ENCODE measurements at regions not wholly inside any gene's neighbourhood (a gene's known extent, or its start where the extent isn't known, plus 50 kb on each side); places are given as distances from the start of the nearest gene placed in this dataset.
A peak's percentile ranks its signal among the peaks of the same experiment; 100 is the strongest.

- TF ChIP-seq CTCF (IDR thresholded peaks at IDR 0.05; ENCODE audit: insufficient read depth, low read length, poor library complexity, severe bottlenecking): no peak
- Histone ChIP-seq H3K27me3 (replicated peaks; ENCODE audit: control insufficient read depth, insufficient read depth, low read length) (no peaks in the 10 kb centered on the region), H3K36me3 (ENCODE audit: control insufficient read depth, insufficient read depth, low read length) (no peaks in the 10 kb centered on the region), H3K4me3 (replicated peaks; ENCODE audit: low read depth, low read length) (no peak overlapping the region)
- no peak for DNase-seq (ENCODE audit: extremely low read depth, insufficient read length)
Measured at GRCh38 chr5:143566139-143566538, 162.7 kb upstream of the NR3C1 start.

DNA sequence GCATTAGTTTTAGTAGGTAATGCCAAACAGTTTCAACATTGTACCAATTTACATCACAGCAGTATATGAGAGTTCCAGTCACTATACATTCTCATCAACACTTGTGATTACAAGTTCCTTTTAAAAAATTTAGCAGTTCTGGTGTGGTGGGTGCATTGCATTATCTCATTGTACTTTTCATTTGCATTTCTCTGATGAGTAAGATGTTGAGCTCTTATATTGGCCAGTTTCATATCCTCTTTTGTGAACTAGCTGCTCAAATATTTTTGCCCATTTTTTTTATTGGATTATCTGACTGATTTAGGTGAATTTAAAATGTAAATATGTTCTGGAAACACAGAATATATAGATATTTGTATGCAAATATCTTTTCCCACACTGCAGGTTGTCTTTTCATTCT, 160.9 kb upstream of the NR3C1 start:
- Histone ChIP-seq H3K27me3 (replicated peaks; ENCODE audit: control insufficient read depth, insufficient read depth, low read length) (no peaks in the 10 kb centered on the region), H3K4me3 (replicated peaks; ENCODE audit: low read depth, low read length) (no peak overlapping the region), H3K36me3 (ENCODE audit: control insufficient read depth, insufficient read depth, low read length) (no peaks in the 10 kb centered on the region)
- DNase-seq (ENCODE audit: extremely low read depth, insufficient read length): peak; percentile 68
- TF ChIP-seq CTCF (IDR thresholded peaks at IDR 0.05; ENCODE audit: insufficient read depth, low read length, poor library complexity, severe bottlenecking): no peak

- no peak overlapping the region for H3K4me3 ChIP-seq (replicated peaks; ENCODE audit: low read depth, low read length)
- H3K27me3 ChIP-seq (replicated peaks; ENCODE audit: control insufficient read depth, insufficient read depth, low read length): no peaks in the 10 kb centered on the region
- DNase-seq (ENCODE audit: extremely low read depth, insufficient read length): no peak
- no peak for TF ChIP-seq CTCF (IDR thresholded peaks at IDR 0.05; ENCODE audit: insufficient read depth, low read length, poor library complexity, severe bottlenecking)
- no peaks in the 10 kb centered on the region for H3K36me3 ChIP-seq (ENCODE audit: control insufficient read depth, insufficient read depth, low read length)
Measured at GRCh38 chr5:143562935-143563334, 159.4 kb upstream of the NR3C1 start.

- TF ChIP-seq CTCF (IDR thresholded peaks at IDR 0.05; ENCODE audit: insufficient read depth, low read length, poor library complexity, severe bottlenecking): no peak
- Histone ChIP-seq H3K27me3 (replicated peaks; ENCODE audit: control insufficient read depth, insufficient read depth, low read length) (no peaks in the 10 kb centered on the region), H3K36me3 (ENCODE audit: control insufficient read depth, insufficient read depth, low read length) (no peaks in the 10 kb centered on the region), H3K4me3 (replicated peaks; ENCODE audit: low read depth, low read length) (no peak overlapping the region)
- DNase-seq (ENCODE audit: extremely low read depth, insufficient read length): no peak
Measured at GRCh38 chr5:143561219-143561618, 157.7 kb upstream of the NR3C1 start.

DNA sequence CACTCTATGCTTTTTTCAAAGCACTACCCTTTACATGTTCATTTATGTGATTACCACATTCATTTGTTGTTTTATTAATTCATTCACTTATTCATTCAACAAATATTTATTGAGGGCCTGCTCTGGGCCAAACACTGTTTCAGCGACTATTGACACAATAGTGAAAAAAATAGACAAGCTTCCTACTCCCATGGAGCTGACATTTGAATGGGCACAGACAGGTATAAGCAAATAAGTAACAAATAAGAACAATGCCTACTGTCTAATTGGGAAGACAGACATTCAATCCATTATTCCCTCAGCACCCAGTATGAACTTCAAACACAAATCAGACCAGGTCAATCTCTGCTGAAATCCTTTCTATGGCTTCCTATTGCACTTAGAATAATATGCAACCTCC, 156.9 kb upstream of the NR3C1 start:
- no peak for DNase-seq (ENCODE audit: extremely low read depth, insufficient read length)
- no peaks in the 10 kb centered on the region for H3K36me3 ChIP-seq (ENCODE audit: control insufficient read depth, insufficient read depth, low read length)
- H3K27me3 ChIP-seq (replicated peaks; ENCODE audit: control insufficient read depth, insufficient read depth, low read length): no peaks in the 10 kb centered on the region
- H3K4me3 ChIP-seq (replicated peaks; ENCODE audit: low read depth, low read length): no peak overlapping the region
- TF ChIP-seq CTCF (IDR thresholded peaks at IDR 0.05; ENCODE audit: insufficient read depth, low read length, poor library complexity, severe bottlenecking): no peak

DNA sequence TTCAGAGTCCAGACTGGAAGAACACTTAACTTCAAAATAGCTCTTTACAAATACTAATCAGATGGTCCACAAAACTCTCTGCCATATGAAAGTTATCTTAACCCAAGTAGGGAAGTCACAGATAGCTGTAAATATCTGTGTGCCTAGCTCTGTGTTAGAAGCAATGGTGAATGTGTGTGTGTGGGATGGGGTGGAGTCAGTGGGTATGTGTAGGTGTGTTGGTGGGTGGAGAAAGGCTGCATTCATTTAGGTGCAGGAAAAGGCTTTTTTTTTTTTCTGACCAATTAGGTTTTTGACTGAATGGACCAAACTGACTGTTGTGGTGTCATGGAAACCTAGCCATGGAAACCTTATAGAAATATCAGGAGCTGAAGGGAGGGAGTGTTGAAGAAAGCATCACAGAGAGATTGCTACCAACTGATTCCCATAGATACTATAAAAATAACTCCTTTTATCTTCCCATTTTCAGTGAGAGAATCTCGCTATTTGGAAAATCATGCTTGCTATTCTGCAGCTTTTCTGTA, 156.2 kb upstream of the NR3C1 start:
- no peaks in the 10 kb centered on the region for H3K36me3 ChIP-seq (ENCODE audit: control insufficient read depth, insufficient read depth, low read length)
- H3K4me3 ChIP-seq (replicated peaks; ENCODE audit: low read depth, low read length): no peak overlapping the region
- no peak for DNase-seq (ENCODE audit: extremely low read depth, insufficient read length)
- no peaks in the 10 kb centered on the region for H3K27me3 ChIP-seq (replicated peaks; ENCODE audit: control insufficient read depth, insufficient read depth, low read length)
- no peak for TF ChIP-seq CTCF (IDR thresholded peaks at IDR 0.05; ENCODE audit: insufficient read depth, low read length, poor library complexity, severe bottlenecking)
